AG09319 (cell line): ENCODE measurements at regions not wholly inside any gene's neighbourhood (a gene's known extent, or its start where the extent isn't known, plus 50 kb on each side); places are given as distances from the start of the nearest gene placed in this dataset.
"Not testable (repeated sequence)": the region's sequence is repeated elsewhere in the genome, so short reads cannot be mapped to it uniquely, and the experiment has no call there.

Source experiments
- DNase-seq: peaks from one replicate; pipeline ENCODE4 v3.0.0-alpha.2; 2010; ENCODE audit warnings: low read depth; ENCODE audit errors: extremely low read depth
- TF ChIP-seq, protein P1 (sequence below): IDR thresholded peaks from 2 replicates; pipeline ENCODE4 v1.5.1; 2011; ENCODE audit warnings: low read depth, mild to moderate bottlenecking, inconsistent platforms, low read length, moderate library complexity

DNA sequence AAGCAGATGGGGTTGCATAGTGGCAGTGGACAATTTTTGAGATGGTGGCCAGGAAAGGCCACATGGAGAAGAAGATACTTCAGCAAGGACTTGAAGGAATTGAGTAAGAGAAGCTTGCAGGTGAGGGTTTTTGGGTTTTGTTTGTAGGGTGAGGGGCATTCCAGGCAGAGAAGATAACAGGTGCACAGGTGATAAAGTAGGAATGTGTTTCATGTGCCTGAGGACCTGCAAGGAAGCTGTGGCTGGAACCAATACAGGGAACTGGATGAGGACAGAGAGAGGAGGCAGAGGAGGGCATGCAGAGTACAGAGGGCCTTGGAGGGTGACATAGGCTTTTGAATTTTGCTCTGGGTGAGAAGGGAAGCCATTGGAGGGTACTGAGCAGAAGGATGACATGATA, 314.5 kb downstream of the KLF12 start:
- no peak for DNase-seq
- TF ChIP-seq, protein P1, sequence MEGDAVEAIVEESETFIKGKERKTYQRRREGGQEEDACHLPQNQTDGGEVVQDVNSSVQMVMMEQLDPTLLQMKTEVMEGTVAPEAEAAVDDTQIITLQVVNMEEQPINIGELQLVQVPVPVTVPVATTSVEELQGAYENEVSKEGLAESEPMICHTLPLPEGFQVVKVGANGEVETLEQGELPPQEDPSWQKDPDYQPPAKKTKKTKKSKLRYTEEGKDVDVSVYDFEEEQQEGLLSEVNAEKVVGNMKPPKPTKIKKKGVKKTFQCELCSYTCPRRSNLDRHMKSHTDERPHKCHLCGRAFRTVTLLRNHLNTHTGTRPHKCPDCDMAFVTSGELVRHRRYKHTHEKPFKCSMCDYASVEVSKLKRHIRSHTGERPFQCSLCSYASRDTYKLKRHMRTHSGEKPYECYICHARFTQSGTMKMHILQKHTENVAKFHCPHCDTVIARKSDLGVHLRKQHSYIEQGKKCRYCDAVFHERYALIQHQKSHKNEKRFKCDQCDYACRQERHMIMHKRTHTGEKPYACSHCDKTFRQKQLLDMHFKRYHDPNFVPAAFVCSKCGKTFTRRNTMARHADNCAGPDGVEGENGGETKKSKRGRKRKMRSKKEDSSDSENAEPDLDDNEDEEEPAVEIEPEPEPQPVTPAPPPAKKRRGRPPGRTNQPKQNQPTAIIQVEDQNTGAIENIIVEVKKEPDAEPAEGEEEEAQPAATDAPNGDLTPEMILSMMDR = no peak

DNA sequence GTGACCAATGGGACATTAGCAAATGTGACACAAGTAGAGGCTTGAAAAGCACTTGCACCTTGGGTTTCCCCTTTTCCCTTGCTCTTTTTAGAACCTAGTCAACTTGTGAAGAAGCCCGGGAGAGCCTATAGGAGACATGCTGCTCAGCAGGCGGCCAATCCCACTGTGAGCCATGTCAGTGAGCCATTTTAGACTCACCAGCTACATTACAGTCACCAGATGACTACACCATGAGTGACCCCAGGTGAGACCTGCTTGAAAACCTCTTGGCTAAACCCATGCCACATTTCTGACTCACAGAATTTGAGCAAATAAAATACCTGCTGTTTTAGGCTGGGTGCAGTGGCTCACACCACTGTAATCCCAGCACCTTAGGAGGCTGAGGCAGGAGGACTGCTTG, 317.5 kb downstream of the KLF12 start:
- TF ChIP-seq, protein P1 = no peak
- DNase-seq = no peak

DNA sequence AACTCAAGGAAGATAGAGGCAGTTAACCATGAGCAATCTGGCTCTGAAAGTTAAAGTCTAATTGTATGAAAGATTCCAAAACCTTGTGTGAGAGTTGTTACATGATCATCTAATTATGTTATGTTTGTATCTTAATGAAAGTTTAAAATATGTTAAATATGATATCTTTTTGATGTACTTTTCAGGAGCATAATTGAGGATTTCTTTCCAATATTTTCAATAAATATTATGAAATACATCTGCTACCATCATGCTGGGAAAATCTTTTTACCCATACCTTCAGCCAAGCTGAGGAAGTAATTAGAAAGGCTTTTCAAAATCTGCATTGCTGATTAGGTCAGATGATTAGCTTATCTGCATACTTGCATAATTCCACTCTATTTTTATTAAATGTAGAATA, 318.4 kb downstream of the KLF12 start:
- TF ChIP-seq, protein P1 = no peak
- DNase-seq = no peak

DNA sequence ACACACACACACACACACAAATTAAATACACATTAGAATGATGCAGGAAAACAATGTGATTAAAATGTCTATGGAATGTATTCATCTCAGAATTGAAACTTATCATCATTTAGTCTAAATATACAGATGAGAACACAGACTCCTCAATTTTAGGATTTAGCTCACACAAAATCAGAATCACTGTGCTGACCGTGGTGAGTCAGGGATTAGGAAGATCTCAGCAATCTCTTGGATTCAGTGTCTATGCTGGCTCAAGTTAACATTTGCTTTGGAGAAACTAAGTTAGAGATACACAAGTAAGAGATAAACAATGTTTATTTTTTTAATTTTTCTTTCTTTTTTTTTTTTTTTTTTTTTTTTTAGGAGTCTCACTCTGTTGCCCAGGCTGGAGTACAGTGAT, 323.6 kb downstream of the KLF12 start:
- TF ChIP-seq, protein P1 = no peak
- DNase-seq = no peak

DNA sequence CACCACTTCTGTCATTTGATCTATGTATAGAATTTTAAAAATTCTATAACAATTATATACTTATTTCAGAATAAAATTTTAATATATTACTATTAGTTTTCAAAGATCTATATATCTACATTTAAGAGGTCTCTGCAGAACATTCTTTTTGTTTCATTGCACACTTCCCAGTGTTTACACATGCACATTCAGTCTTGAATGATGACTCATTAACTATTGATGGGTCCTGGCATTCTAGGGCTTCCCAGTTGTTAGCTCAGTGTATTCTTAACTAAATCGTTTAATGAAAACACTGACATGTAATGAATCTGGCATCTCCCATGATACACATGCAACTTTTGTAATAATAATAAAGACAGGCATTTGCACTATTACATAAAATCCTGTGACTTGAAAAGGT, 324.6 kb downstream of the KLF12 start:
- TF ChIP-seq, protein P1 = no peak
- DNase-seq = no peak

DNA sequence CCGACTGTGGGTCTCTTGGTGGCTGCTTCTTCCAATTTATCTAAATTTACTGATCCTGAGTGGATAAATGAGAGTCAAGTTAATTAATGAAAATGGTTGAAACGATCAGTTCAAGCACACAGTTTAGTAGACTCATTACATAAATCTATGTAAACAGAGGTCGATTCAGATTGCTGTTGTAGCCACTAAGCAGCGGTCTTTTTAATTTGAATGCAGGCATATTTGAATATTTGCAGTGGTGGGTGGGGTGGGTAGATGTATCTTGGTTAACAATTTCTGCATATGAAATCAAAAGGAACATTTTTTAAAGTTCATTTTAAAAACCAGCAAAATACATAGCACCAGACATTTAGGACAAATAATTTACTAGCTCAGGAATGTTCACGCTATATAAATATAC, 325.9 kb downstream of the KLF12 start:
- TF ChIP-seq, protein P1 = no peak

DNA sequence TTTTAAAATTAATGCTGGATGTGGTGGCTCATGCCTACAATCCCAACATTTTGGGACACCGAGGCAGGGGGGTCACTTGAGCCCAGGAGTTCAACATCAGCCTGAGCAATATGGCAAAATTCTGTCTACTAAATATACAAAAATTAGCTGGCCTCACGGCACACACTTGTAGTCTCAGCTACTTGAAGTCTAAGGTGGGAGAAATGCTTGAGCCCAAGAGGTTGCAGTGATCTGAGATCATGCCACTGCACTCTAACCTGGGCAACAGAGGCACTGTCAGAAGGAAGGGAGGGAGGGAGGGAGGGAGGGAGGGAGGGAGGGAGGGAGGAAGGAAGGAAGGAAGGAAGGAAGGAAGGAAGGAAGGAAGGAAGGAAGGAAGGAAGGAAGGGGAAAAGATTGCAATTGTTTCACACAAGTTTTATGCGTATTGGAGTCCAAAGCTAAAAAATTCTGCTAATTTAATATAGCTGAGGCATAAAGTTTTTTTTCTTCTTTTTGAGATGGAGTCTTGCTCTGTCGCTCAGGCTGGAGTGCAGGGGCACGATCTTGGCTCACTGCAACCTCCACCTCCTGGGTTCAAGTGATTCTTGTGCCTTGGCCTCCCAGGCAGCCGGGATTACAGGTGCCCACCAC, 328.8 kb downstream of the KLF12 start:
- not testable (repeated sequence) for DNase-seq

More for the DNA sequence above, 325.9 kb downstream of the KLF12 start:
- DNase-seq = no peak

DNA sequence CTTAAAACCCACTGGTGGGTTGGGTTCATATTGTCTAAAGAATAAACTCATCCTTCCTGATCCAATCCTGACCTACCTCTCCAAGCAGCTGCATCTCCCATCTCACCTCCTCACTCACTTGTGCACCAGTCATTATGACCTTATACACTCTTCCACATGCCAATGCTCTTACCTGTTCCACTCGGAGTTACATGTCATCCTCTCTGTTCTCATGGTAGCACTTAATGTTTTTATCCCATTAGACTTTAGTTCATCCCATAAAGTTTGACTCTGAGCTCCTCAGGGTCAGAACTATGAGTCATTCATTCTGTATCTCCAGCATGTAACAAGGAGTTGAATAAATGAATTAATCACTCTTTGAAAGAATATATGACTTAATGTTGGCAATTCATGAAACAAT, 330.2 kb downstream of the KLF12 start:
- TF ChIP-seq, protein P1 = no peak
- no peak for DNase-seq
